Glutamatergic neuron (in vitro differentiated cells): ENCODE measurements at regions not wholly inside any gene's neighbourhood (a gene's known extent, or its start where the extent isn't known, plus 50 kb on each side); places are given as distances from the start of the nearest gene placed in this dataset.

Source experiments
- DNase-seq: peaks from one replicate; pipeline ENCODE4 v3.0.0; 2022
- H3K27ac Mint-ChIP-seq: one replicate; pipeline ENCODE4 v1.8.0; 2020; ENCODE audit warnings: mild to moderate bottlenecking, mixed read lengths, inconsistent platforms; ENCODE audit not compliant: unreplicated experiment
- H3K27me3 Mint-ChIP-seq: one replicate; pipeline ENCODE4 v1.8.0; 2020; ENCODE audit warnings: mild to moderate bottlenecking, moderate library complexity, mixed read lengths, inconsistent platforms; ENCODE audit not compliant: unreplicated experiment
- H3K36me3 Mint-ChIP-seq: one replicate; pipeline ENCODE4 v1.8.0; 2020; ENCODE audit warnings: mild to moderate bottlenecking, mixed read lengths, inconsistent platforms; ENCODE audit not compliant: unreplicated experiment
- H3K4me1 Mint-ChIP-seq: one replicate; pipeline ENCODE4 v1.8.0; 2020; ENCODE audit warnings: mild to moderate bottlenecking, low read depth, mixed read lengths, inconsistent platforms; ENCODE audit not compliant: unreplicated experiment
- H3K4me3 Mint-ChIP-seq: one replicate; pipeline ENCODE4 v1.8.0; 2020; ENCODE audit warnings: mild to moderate bottlenecking, mixed read lengths, inconsistent platforms; ENCODE audit not compliant: unreplicated experiment
- H3K9me3 Mint-ChIP-seq: one replicate; pipeline ENCODE4 v1.8.0; 2020; ENCODE audit warnings: mild to moderate bottlenecking, moderate library complexity, mixed read lengths, inconsistent platforms; ENCODE audit not compliant: unreplicated experiment
- TF ChIP-seq, protein P1 (sequence below): fragments of 200-600 bp; sonication (generic); IDR thresholded peaks from one replicate; pipeline ENCODE4 v1.5.0; 2021; ENCODE audit not compliant: partially characterized antibody, unreplicated experiment

GRCh38 chr10:36021096-36021495 is 379.0 kb upstream of the FZD8 start:
- peaks cover 16% of the 10 kb centered on the region for H3K4me1 Mint-ChIP-seq
- H3K27ac Mint-ChIP-seq, result no peak overlapping the region
- peaks cover 4% of the 10 kb centered on the region for H3K9me3 Mint-ChIP-seq
- no peak for DNase-seq
- H3K27me3 Mint-ChIP-seq, result no peaks in the 10 kb centered on the region
- no peak overlapping the region for H3K4me3 Mint-ChIP-seq
- H3K36me3 Mint-ChIP-seq, result peaks cover 4% of the 10 kb centered on the region
- TF ChIP-seq, protein P1, sequence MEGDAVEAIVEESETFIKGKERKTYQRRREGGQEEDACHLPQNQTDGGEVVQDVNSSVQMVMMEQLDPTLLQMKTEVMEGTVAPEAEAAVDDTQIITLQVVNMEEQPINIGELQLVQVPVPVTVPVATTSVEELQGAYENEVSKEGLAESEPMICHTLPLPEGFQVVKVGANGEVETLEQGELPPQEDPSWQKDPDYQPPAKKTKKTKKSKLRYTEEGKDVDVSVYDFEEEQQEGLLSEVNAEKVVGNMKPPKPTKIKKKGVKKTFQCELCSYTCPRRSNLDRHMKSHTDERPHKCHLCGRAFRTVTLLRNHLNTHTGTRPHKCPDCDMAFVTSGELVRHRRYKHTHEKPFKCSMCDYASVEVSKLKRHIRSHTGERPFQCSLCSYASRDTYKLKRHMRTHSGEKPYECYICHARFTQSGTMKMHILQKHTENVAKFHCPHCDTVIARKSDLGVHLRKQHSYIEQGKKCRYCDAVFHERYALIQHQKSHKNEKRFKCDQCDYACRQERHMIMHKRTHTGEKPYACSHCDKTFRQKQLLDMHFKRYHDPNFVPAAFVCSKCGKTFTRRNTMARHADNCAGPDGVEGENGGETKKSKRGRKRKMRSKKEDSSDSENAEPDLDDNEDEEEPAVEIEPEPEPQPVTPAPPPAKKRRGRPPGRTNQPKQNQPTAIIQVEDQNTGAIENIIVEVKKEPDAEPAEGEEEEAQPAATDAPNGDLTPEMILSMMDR, result no peak

DNA sequence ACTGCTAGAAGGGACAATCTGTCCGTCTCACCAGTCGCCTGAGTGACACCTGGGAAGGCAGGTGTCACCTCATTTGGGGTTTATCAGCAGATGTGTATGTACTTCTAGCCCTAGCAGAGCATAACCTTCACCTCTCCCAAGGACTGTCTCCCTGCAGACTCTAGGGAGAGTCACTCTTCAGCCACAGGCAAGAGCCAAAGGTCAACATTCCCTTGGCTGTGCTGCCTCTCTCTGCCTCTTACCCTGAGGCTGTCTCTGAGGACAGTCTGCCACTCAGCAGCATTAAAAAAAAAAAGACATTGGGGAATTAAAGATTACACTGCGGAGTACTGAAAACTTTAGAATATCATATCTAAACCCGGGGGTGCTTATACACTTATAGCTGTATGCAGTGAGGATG is 377.7 kb upstream of the FZD8 start:
- Mint-ChIP-seq H3K4me3 (no peak overlapping the region), H3K27me3 (no peaks in the 10 kb centered on the region), H3K36me3 (no peaks in the 10 kb centered on the region), H3K9me3 (peaks cover 2% of the 10 kb centered on the region), H3K4me1 (peaks cover 16% of the 10 kb centered on the region), H3K27ac (no peak overlapping the region)
- TF ChIP-seq, protein P1, result no peak
- DNase-seq, result no peak

DNA sequence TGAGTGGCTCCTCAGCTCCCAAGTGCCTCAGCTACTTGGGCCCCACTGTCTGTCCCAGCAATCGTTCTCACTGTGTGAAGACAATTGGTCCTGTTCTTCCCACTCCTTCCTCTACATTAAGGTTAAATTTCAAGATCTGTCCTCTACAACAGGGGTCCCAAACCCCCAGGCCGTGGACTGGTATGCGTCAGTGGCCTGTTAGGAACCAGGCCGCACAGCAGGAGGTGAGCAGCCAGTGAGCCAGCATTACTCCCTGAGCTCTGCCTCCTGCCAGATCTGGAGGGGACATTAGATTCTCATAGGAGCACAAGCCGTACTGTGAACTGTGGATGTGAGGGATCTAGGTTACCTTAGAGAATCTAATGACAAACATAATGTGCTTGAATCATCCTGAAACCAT is 376.9 kb upstream of the FZD8 start:
- Mint-ChIP-seq H3K9me3 (peaks cover 2% of the 10 kb centered on the region), H3K4me3 (no peak overlapping the region), H3K36me3 (no peaks in the 10 kb centered on the region), H3K27me3 (no peaks in the 10 kb centered on the region), H3K27ac (no peak overlapping the region), H3K4me1 (peaks cover 16% of the 10 kb centered on the region)
- DNase-seq, result no peak
- TF ChIP-seq, protein P1, result no peak

DNA sequence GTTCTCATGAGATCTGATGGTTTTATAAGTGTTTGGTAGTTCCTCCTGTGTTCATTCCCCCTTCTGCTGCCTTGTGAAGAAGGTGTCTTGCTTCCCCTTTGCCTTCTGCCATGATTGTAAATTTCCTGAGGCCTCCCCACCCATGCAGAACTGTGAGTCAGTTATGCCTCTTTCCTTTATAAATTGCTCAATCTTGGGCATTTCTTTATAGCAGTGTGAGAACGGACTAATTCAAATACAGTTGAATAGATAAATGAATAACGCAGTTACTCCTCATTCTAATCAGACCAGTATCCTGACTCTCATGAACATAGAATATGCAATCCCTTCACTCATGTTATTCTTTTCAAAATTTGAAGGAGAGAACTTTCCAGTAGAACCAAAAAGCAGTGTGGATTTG is 375.0 kb upstream of the FZD8 start:
- no peak for DNase-seq
- H3K36me3 Mint-ChIP-seq, result no peaks in the 10 kb centered on the region
- peaks cover 16% of the 10 kb centered on the region for H3K4me1 Mint-ChIP-seq
- peaks cover 2% of the 10 kb centered on the region for H3K9me3 Mint-ChIP-seq
- TF ChIP-seq, protein P1, result no peak
- H3K27ac Mint-ChIP-seq, result no peak overlapping the region
- no peaks in the 10 kb centered on the region for H3K27me3 Mint-ChIP-seq
- H3K4me3 Mint-ChIP-seq, result no peak overlapping the region

GRCh38 chr10:36007369-36007768 is 365.3 kb upstream of the FZD8 start:
- peaks cover 6% of the 10 kb centered on the region for H3K36me3 Mint-ChIP-seq
- H3K27ac Mint-ChIP-seq, result no peak overlapping the region
- DNase-seq, result no peak
- H3K4me3 Mint-ChIP-seq, result no peak overlapping the region
- no peaks in the 10 kb centered on the region for H3K4me1 Mint-ChIP-seq
- H3K9me3 Mint-ChIP-seq, result no peaks in the 10 kb centered on the region
- TF ChIP-seq, protein P1, result no peak
- no peaks in the 10 kb centered on the region for H3K27me3 Mint-ChIP-seq
